PC-9 (cell line): ENCODE measurements at regions not wholly inside any gene's neighbourhood (a gene's known extent, or its start where the extent isn't known, plus 50 kb on each side); places are given as distances from the start of the nearest gene placed in this dataset.

ENCODE experiments used
- BruUV-seq: library from RNA; stranded (reverse); fragments of 400-500 nt; replicated peaks from 2 replicates; lab custom pipeline; 2021; lab: Mats Ljungman, UMichigan
- CTCF ChIA-PET: fragments of 300-600 bp; sonication (Branson Sonifier 250); formaldehyde crosslinking; loops from one replicate; lab custom pipeline; 2022; ENCODE audit warnings: antibody characterized with exemption; lab: Charles Lee
- POLR2A ChIA-PET: fragments of 300-600 bp; sonication (Branson Sonifier 250); formaldehyde crosslinking; loops from one replicate; lab custom pipeline; 2022; ENCODE audit warnings: antibody characterized with exemption; ENCODE audit not compliant: unreplicated experiment; lab: Charles Lee
- DNase-seq, 2 experiments: peaks; one replicate each; pipeline versions ENCODE4 v3.0.0 to v3.0.0-alpha.2; 2015 to 2022; ENCODE audit warnings: mixed read lengths in 1 of 2
- H2AFZ ChIP-seq: fragments of 200-600 bp; sonication (generic); 2 replicates; pipeline ENCODE4 v1.8.1; 2017; ENCODE audit warnings: antibody characterized with exemption
- H3F3A ChIP-seq: fragments of 200-600 bp; sonication (generic); 2 replicates; pipeline ENCODE4 v1.8.1; 2017; ENCODE audit warnings: antibody characterized with exemption, mild to moderate bottlenecking, low read depth; ENCODE audit not compliant: insufficient read depth
- H3K27ac ChIP-seq: fragments of 200-600 bp; sonication (generic); 2 replicates; pipeline ENCODE4 v1.6.1; 2016; ENCODE audit warnings: mixed run types
- H3K27me3 ChIP-seq: fragments of 200-600 bp; sonication (generic); 2 replicates; pipeline ENCODE4 v1.6.1; 2016; ENCODE audit warnings: low read depth, mixed run types; ENCODE audit not compliant: insufficient read depth
- H3K36me3 ChIP-seq: fragments of 200-600 bp; sonication (generic); 2 replicates; pipeline ENCODE4 v1.6.1; 2016; ENCODE audit warnings: low read depth, mixed run types
- H3K4me1 ChIP-seq: fragments of 200-600 bp; sonication (generic); replicated peaks from 2 replicates; pipeline ENCODE4 v1.6.1; 2016; ENCODE audit warnings: mixed run types; ENCODE audit not compliant: insufficient read depth
- H3K4me2 ChIP-seq: fragments of 200-600 bp; sonication (generic); 2 replicates; pipeline ENCODE4 v1.6.1; 2017; ENCODE audit warnings: mixed run types
- H3K4me3 ChIP-seq: fragments of 200-600 bp; sonication (generic); 2 replicates; pipeline ENCODE4 v1.6.1; 2016; ENCODE audit warnings: mixed run types
- H3K79me2 ChIP-seq: fragments of 200-600 bp; sonication (generic); 2 replicates; pipeline ENCODE4 v1.6.1; 2017; ENCODE audit warnings: low read depth, mixed run types
- H3K9me2 ChIP-seq: fragments of 200-600 bp; sonication (generic); 2 replicates; pipeline ENCODE4 v1.8.1; 2017; ENCODE audit warnings: mild to moderate bottlenecking; ENCODE audit not compliant: insufficient read depth
- H3K9me3 ChIP-seq: fragments of 200-600 bp; sonication (generic); 2 replicates; pipeline ENCODE4 v1.8.1; 2016; ENCODE audit warnings: low read depth; ENCODE audit not compliant: insufficient read depth
- H4K20me1 ChIP-seq: fragments of 200-600 bp; sonication (generic); 2 replicates; pipeline ENCODE4 v1.8.1; 2017; ENCODE audit not compliant: insufficient read depth
- CTCF ChIP-seq: fragments of 200-600 bp; sonication (generic); conservative IDR thresholded peaks from 2 replicates; pipeline ENCODE4 v1.6.1; 2017; ENCODE audit warnings: mixed run types, antibody characterized with exemption, mild to moderate bottlenecking, moderate library complexity
- EZH2 ChIP-seq: fragments of 200-600 bp; sonication (generic); IDR thresholded peaks from 2 replicates; pipeline ENCODE4 v1.8.0; 2017; ENCODE audit warnings: antibody characterized with exemption, low read depth
- intact Hi-C: fragments of 100-400 bp; cut with micrococcal nuclease; formaldehyde crosslinking; loops from one replicate; pipeline ENCODE4 v1.10.0; 2022; ENCODE audit not compliant: unreplicated experiment

- Histone ChIP-seq H3K9me2 (peaks cover 5% of the 10 kb centered on the region), H3K4me3 (no peak overlapping the region), H4K20me1 (no peaks in the 10 kb centered on the region; the same call in 1 of the 2 replicates), H3K79me2 (no peaks in the 10 kb centered on the region), H3K36me3 (no peaks in the 10 kb centered on the region), H3K27ac (no peak overlapping the region), H2AFZ (no peak overlapping the region), H3K4me1 (no peaks in the 10 kb centered on the region), H3K27me3 (no peaks in the 10 kb centered on the region), H3F3A (no peaks in the 10 kb centered on the region), H3K9me3 (no peaks in the 10 kb centered on the region), H3K4me2 (no peak overlapping the region)
- ChIA-PET POLR2A (no interaction called here), CTCF (no interaction called here)
- TF ChIP-seq CTCF (no peak), EZH2 (no peak)
- BruUV-seq: no TSS peak
- intact Hi-C loops: loop anchor here (10.0 kb wide), 1 partner anchor 128 kb away; no protein-coding TSS in a partner anchor
- no peak for DNase-seq
Observed at GRCh38 chr5:25423271-25423670, 778.5 kb upstream of the CDH10 start.

- Histone ChIP-seq H3K27ac (no peak overlapping the region), H3K27me3 (no peaks in the 10 kb centered on the region), H3F3A (no peaks in the 10 kb centered on the region), H3K4me2 (no peak overlapping the region), H3K79me2 (no peaks in the 10 kb centered on the region), H2AFZ (no peak overlapping the region), H3K9me3 (no peaks in the 10 kb centered on the region), H3K36me3 (no peaks in the 10 kb centered on the region), H3K9me2 (peaks cover 5% of the 10 kb centered on the region), H3K4me3 (no peak overlapping the region), H3K4me1 (no peaks in the 10 kb centered on the region), H4K20me1 (no peaks in the 10 kb centered on the region)
- BruUV-seq: no TSS peak
- no peak for DNase-seq
- POLR2A ChIA-PET: no interaction called here
- intact Hi-C loops: loop anchor here (10.0 kb wide), 1 partner anchor 125 kb away; no protein-coding TSS in a partner anchor
- TF ChIP-seq EZH2: no peak
- no peak for TF ChIP-seq CTCF
- CTCF ChIA-PET: no interaction called here
Observed at GRCh38 chr5:25419684-25420083, 774.9 kb upstream of the CDH10 start.

DNA sequence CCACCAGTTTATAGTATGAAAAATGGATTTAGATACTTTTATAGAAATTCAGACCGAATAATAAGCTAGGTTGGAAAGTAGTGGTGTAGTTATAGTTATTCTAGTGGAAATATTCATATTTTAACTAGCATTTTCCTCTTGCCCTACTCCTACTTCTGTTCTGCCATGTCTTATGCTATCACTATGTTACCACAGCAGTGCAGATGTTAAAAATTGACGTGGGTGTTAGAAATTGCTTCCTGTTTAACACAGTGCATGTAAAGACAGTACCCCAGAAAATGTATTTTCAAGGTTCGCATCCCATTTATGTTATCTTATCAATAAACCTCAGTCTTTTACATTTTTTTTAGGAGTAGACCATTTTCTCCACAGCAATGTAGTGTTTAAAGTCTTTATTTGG, 774.2 kb upstream of the CDH10 start:
- H3K9me2 ChIP-seq: peaks cover 5% of the 10 kb centered on the region; the same call in 1 of the 2 replicates
- DNase-seq: no peak
- no peaks in the 10 kb centered on the region for H3F3A ChIP-seq
- intact Hi-C loops: no loop called here
- H4K20me1 ChIP-seq: no peaks in the 10 kb centered on the region
- no peaks in the 10 kb centered on the region for H3K27me3 ChIP-seq
- H3K4me1 ChIP-seq: no peaks in the 10 kb centered on the region
- TF ChIP-seq EZH2 (no peak), CTCF (no peak)
- H3K79me2 ChIP-seq: no peaks in the 10 kb centered on the region
- no peaks in the 10 kb centered on the region for H3K36me3 ChIP-seq
- no peak overlapping the region for H3K4me3 ChIP-seq
- no peak overlapping the region for H3K4me2 ChIP-seq
- H3K9me3 ChIP-seq: no peaks in the 10 kb centered on the region
- H3K27ac ChIP-seq: no peak overlapping the region
- no TSS peak for BruUV-seq
- POLR2A ChIA-PET: no interaction called here
- H2AFZ ChIP-seq: no peak overlapping the region
- CTCF ChIA-PET: no interaction called here
